HepG2 (cell line): ENCODE measurements at regions not wholly inside any gene's neighbourhood (a gene's known extent, or its start where the extent isn't known, plus 50 kb on each side); places are given as distances from the start of the nearest gene placed in this dataset.

Experiments
- ARID5B ChIP-seq: IDR thresholded peaks from 2 replicates; pipeline ENCODE4 v1.4.0; 2020; ENCODE audit warnings: mild to moderate bottlenecking, missing genetic modification reagents
- BRCA1 ChIP-seq: sonication (generic); formaldehyde crosslinking; IDR thresholded peaks from 2 replicates; pipeline ENCODE4 v1.4.0; 2020; ENCODE audit warnings: missing genetic modification reagents
- CENPBD1 ChIP-seq: sonication (generic); formaldehyde crosslinking; IDR thresholded peaks from 2 replicates; pipeline ENCODE4 v1.8.0; 2022; ENCODE audit warnings: missing genetic modification reagents, low read depth, mild to moderate bottlenecking, borderline replicate concordance
- EHMT2 ChIP-seq: fragments of 200-600 bp; sonication (generic); IDR thresholded peaks from 2 replicates; pipeline ENCODE4 v1.7.0; 2017; ENCODE audit warnings: antibody characterized with exemption, low read depth, low read length, borderline replicate concordance
- ETV6 ChIP-seq: sonication (generic); formaldehyde crosslinking; conservative IDR thresholded peaks from 2 replicates; pipeline ENCODE4 v1.4.0; 2020; ENCODE audit warnings: missing genetic modification reagents
- MED13 ChIP-seq: sonication (generic); formaldehyde crosslinking; IDR thresholded peaks from 2 replicates; pipeline ENCODE4 v1.5.0; 2020; ENCODE audit warnings: missing genetic modification reagents
- NFE2L1 ChIP-seq: sonication (generic); formaldehyde crosslinking; IDR thresholded peaks from 2 replicates; pipeline ENCODE4 v1.4.0; 2020; ENCODE audit warnings: missing genetic modification reagents, mild to moderate bottlenecking, borderline replicate concordance
- NFIC ChIP-seq: IDR thresholded peaks from 2 replicates; pipeline ENCODE4 v1.6.1; 2012; ENCODE audit warnings: mild to moderate bottlenecking, low read length, inconsistent platforms
- POLR2G ChIP-seq: fragments of 200-400 bp; formaldehyde crosslinking; IDR thresholded peaks from 2 replicates; pipeline ENCODE4 v1.6.1; 2018; ENCODE audit warnings: mild to moderate bottlenecking, low read depth, low read length, moderate library complexity
- WIZ ChIP-seq: sonication (generic); formaldehyde crosslinking; IDR thresholded peaks from 2 replicates; pipeline ENCODE4 v1.5.1; 2020; ENCODE audit warnings: mild to moderate bottlenecking, missing genetic modification reagents
- ZNF891 ChIP-seq: sonication (generic); formaldehyde crosslinking; IDR thresholded peaks from 2 replicates; pipeline ENCODE4 v1.5.0; 2020; ENCODE audit warnings: mild to moderate bottlenecking, missing genetic modification reagents
- ZSCAN22 ChIP-seq: sonication (generic); formaldehyde crosslinking; IDR thresholded peaks from 2 replicates; pipeline ENCODE4 v1.4.0; 2020; ENCODE audit warnings: mild to moderate bottlenecking, missing genetic modification reagents
- TF ChIP-seq, protein P1 (sequence below): IDR thresholded peaks from 2 replicates; pipeline ENCODE4 v1.6.1; 2012; ENCODE audit warnings: inconsistent platforms
- TF ChIP-seq, protein P2 (sequence below): sonication (generic); formaldehyde crosslinking; conservative IDR thresholded peaks from 2 replicates; pipeline ENCODE4 v1.8.1; 2023; ENCODE audit warnings: missing genetic modification reagents
- TF ChIP-seq, protein P3 (sequence below): sonication (generic); formaldehyde crosslinking; IDR thresholded peaks from 2 replicates; pipeline ENCODE4 v1.4.0; 2020; ENCODE audit warnings: mild to moderate bottlenecking, missing genetic modification reagents
- TF ChIP-seq, protein P4 (sequence below): sonication (generic); formaldehyde crosslinking; IDR thresholded peaks from 2 replicates; pipeline ENCODE4 v1.5.0; 2020; ENCODE audit warnings: missing genetic modification reagents

DNA sequence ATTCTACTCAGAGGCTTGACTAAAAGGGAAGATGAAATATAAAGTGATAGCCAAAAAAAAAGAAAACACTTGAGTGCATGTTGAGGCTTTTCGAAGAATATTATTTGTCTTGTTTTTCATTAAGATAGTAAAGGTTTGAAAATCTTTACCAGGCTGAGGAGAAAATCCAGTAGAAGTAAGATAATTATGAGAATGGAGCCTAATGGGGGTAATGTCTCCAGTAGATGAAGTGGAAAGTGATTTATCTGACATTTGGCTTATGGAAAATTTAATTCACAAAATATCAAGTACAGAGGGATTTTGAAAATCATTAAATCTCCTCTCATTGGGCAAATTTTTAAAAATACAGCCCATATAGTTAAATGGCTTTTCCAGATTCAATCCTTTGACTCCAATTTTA, 274.9 kb downstream of the SPRY2 start (continued):
- TF ChIP-seq ARID5B (CRISPR knock-in tag), result no peak
- no peak for TF ChIP-seq EHMT2
- TF ChIP-seq, protein P1, sequence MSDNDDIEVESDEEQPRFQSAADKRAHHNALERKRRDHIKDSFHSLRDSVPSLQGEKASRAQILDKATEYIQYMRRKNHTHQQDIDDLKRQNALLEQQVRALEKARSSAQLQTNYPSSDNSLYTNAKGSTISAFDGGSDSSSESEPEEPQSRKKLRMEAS, result no peak
- no peak for TF ChIP-seq ETV6 (CRISPR knock-in tag)
- no peak for TF ChIP-seq BRCA1 (CRISPR knock-in tag)
- TF ChIP-seq WIZ (CRISPR knock-in tag), result no peak
- TF ChIP-seq, protein P2, sequence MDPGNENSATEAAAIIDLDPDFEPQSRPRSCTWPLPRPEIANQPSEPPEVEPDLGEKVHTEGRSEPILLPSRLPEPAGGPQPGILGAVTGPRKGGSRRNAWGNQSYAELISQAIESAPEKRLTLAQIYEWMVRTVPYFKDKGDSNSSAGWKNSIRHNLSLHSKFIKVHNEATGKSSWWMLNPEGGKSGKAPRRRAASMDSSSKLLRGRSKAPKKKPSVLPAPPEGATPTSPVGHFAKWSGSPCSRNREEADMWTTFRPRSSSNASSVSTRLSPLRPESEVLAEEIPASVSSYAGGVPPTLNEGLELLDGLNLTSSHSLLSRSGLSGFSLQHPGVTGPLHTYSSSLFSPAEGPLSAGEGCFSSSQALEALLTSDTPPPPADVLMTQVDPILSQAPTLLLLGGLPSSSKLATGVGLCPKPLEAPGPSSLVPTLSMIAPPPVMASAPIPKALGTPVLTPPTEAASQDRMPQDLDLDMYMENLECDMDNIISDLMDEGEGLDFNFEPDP (CRISPR knock-in tag), result no peak
- no peak for TF ChIP-seq POLR2G
- TF ChIP-seq, protein P3, sequence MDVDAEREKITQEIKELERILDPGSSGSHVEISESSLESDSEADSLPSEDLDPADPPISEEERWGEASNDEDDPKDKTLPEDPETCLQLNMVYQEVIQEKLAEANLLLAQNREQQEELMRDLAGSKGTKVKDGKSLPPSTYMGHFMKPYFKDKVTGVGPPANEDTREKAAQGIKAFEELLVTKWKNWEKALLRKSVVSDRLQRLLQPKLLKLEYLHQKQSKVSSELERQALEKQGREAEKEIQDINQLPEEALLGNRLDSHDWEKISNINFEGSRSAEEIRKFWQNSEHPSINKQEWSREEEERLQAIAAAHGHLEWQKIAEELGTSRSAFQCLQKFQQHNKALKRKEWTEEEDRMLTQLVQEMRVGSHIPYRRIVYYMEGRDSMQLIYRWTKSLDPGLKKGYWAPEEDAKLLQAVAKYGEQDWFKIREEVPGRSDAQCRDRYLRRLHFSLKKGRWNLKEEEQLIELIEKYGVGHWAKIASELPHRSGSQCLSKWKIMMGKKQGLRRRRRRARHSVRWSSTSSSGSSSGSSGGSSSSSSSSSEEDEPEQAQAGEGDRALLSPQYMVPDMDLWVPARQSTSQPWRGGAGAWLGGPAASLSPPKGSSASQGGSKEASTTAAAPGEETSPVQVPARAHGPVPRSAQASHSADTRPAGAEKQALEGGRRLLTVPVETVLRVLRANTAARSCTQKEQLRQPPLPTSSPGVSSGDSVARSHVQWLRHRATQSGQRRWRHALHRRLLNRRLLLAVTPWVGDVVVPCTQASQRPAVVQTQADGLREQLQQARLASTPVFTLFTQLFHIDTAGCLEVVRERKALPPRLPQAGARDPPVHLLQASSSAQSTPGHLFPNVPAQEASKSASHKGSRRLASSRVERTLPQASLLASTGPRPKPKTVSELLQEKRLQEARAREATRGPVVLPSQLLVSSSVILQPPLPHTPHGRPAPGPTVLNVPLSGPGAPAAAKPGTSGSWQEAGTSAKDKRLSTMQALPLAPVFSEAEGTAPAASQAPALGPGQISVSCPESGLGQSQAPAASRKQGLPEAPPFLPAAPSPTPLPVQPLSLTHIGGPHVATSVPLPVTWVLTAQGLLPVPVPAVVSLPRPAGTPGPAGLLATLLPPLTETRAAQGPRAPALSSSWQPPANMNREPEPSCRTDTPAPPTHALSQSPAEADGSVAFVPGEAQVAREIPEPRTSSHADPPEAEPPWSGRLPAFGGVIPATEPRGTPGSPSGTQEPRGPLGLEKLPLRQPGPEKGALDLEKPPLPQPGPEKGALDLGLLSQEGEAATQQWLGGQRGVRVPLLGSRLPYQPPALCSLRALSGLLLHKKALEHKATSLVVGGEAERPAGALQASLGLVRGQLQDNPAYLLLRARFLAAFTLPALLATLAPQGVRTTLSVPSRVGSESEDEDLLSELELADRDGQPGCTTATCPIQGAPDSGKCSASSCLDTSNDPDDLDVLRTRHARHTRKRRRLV (CRISPR knock-in tag), result no peak
- no peak for TF ChIP-seq NFE2L1 (CRISPR knock-in tag)
- TF ChIP-seq ZNF891 (CRISPR knock-in tag), result no peak
- no peak for TF ChIP-seq NFIC
- TF ChIP-seq CENPBD1 (CRISPR knock-in tag), result no peak
- TF ChIP-seq MED13 (CRISPR knock-in tag), result no peak
- TF ChIP-seq, protein P4, sequence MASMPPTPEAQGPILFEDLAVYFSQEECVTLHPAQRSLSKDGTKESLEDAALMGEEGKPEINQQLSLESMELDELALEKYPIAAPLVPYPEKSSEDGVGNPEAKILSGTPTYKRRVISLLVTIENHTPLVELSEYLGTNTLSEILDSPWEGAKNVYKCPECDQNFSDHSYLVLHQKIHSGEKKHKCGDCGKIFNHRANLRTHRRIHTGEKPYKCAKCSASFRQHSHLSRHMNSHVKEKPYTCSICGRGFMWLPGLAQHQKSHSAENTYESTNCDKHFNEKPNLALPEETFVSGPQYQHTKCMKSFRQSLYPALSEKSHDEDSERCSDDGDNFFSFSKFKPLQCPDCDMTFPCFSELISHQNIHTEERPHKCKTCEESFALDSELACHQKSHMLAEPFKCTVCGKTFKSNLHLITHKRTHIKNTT (CRISPR knock-in tag), result no peak
- no peak for TF ChIP-seq ZSCAN22
